Neural progenitor cell (in vitro differentiated cells): ENCODE measurements at regions not wholly inside any gene's neighbourhood (a gene's known extent, or its start where the extent isn't known, plus 50 kb on each side); places are given as distances from the start of the nearest gene placed in this dataset.

ENCODE experiments used
- EZH2 ChIP-seq: fragments of 200-600 bp; sonication (generic); IDR thresholded peaks from 2 replicates; pipeline ENCODE4 v1.6.1; 2017; ENCODE audit warnings: antibody characterized with exemption, mild to moderate bottlenecking, moderate library complexity
- TF ChIP-seq, protein P1 (sequence below): fragments of 200-600 bp; sonication (generic); IDR thresholded peaks from 2 replicates; pipeline ENCODE4 v1.5.1; 2017; ENCODE audit warnings: antibody characterized with exemption, mild to moderate bottlenecking

DNA sequence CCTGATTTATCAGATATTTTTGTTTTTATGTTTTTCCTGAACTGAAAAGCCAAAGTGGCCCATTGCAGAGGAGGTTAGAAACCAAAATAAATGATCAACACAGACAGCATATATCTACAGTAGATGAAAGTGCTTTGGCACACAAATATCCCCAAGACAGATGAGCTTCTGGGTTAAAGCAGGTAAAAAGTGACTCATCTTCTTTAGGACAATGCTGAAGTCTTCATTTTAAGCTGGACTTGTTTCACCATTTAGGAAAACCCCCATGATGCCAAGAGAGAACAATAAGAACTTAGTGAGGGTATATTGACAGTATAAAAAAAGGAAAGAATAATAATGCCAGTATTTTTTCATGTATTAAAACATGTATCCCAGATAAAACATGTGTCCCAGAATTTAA lies 100.8 kb upstream of the OR9G4 start:
- TF ChIP-seq, protein P1, sequence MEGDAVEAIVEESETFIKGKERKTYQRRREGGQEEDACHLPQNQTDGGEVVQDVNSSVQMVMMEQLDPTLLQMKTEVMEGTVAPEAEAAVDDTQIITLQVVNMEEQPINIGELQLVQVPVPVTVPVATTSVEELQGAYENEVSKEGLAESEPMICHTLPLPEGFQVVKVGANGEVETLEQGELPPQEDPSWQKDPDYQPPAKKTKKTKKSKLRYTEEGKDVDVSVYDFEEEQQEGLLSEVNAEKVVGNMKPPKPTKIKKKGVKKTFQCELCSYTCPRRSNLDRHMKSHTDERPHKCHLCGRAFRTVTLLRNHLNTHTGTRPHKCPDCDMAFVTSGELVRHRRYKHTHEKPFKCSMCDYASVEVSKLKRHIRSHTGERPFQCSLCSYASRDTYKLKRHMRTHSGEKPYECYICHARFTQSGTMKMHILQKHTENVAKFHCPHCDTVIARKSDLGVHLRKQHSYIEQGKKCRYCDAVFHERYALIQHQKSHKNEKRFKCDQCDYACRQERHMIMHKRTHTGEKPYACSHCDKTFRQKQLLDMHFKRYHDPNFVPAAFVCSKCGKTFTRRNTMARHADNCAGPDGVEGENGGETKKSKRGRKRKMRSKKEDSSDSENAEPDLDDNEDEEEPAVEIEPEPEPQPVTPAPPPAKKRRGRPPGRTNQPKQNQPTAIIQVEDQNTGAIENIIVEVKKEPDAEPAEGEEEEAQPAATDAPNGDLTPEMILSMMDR = no peak
- TF ChIP-seq EZH2 = no peak
